ENCODE measurements at regions not wholly inside any gene's neighbourhood (a gene's known extent, or its start where the extent isn't known, plus 50 kb on each side); places are given as distances from the start of the nearest gene placed in this dataset.

- Mint-ChIP-seq H3K27me3 (no peaks in the 10 kb centered on the region), H3K27ac (no peak overlapping the region), H3K4me3 (no peak overlapping the region), H3K4me1 (no peaks in the 10 kb centered on the region), H3K36me3 (ENCODE audit: low read depth) (no peaks in the 10 kb centered on the region), H3K9me3 (peaks cover 4% of the 10 kb centered on the region)
- no peak for DNase-seq
- intact Hi-C loops (cut with micrococcal nuclease) = no loop called here
These were observed 52.0 kb upstream of the BMP2 start for GRCh38 chr20:6715401-6715941.

- peaks cover under 1% of the 10 kb centered on the region for H3K9me3 Mint-ChIP-seq
- intact Hi-C loops (cut with micrococcal nuclease) = no loop called here
- H3K27ac Mint-ChIP-seq = no peak overlapping the region
- H3K4me3 Mint-ChIP-seq = no peak overlapping the region
- H3K27me3 Mint-ChIP-seq = no peaks in the 10 kb centered on the region
- H3K4me1 Mint-ChIP-seq = no peaks in the 10 kb centered on the region
- DNase-seq = no peak
- H3K36me3 Mint-ChIP-seq (ENCODE audit: low read depth) = no peaks in the 10 kb centered on the region
These were observed 53.2 kb upstream of the BMP2 start for GRCh38 chr20:6714279-6714711.

- intact Hi-C loops (cut with micrococcal nuclease) = no loop called here
- DNase-seq = no peak
- no peak overlapping the region for H3K4me3 Mint-ChIP-seq
- H3K4me1 Mint-ChIP-seq = no peaks in the 10 kb centered on the region
- H3K9me3 Mint-ChIP-seq = no peaks in the 10 kb centered on the region
- no peaks in the 10 kb centered on the region for H3K36me3 Mint-ChIP-seq (ENCODE audit: low read depth)
- H3K27me3 Mint-ChIP-seq = no peaks in the 10 kb centered on the region
- no peak overlapping the region for H3K27ac Mint-ChIP-seq
These were observed 55.4 kb upstream of the BMP2 start for GRCh38 chr20:6711951-6712649.

GRCh38 chr20:6709910-6710595 is 57.4 kb upstream of the BMP2 start:
- intact Hi-C loops (cut with micrococcal nuclease) = no loop called here
- no peak for DNase-seq
- no peaks in the 10 kb centered on the region for H3K4me1 Mint-ChIP-seq
- no peak overlapping the region for H3K4me3 Mint-ChIP-seq
- H3K27ac Mint-ChIP-seq = no peak overlapping the region
- no peaks in the 10 kb centered on the region for H3K9me3 Mint-ChIP-seq
- H3K36me3 Mint-ChIP-seq (ENCODE audit: low read depth) = no peaks in the 10 kb centered on the region
- no peaks in the 10 kb centered on the region for H3K27me3 Mint-ChIP-seq

GRCh38 chr20:6708010-6708409 is 59.5 kb upstream of the BMP2 start:
- Mint-ChIP-seq H3K36me3 (ENCODE audit: low read depth) (no peaks in the 10 kb centered on the region), H3K4me1 (no peaks in the 10 kb centered on the region), H3K27me3 (no peaks in the 10 kb centered on the region), H3K4me3 (no peak overlapping the region), H3K9me3 (no peaks in the 10 kb centered on the region), H3K27ac (no peak overlapping the region)
- intact Hi-C loops (cut with micrococcal nuclease) = no loop called here
- no peak for DNase-seq

- no peak for DNase-seq
- Mint-ChIP-seq H3K4me1 (no peaks in the 10 kb centered on the region), H3K9me3 (no peaks in the 10 kb centered on the region), H3K36me3 (ENCODE audit: low read depth) (no peaks in the 10 kb centered on the region), H3K4me3 (no peak overlapping the region), H3K27me3 (no peaks in the 10 kb centered on the region), H3K27ac (no peak overlapping the region)
- intact Hi-C loops (cut with micrococcal nuclease) = no loop called here
These were observed 60.1 kb upstream of the BMP2 start for GRCh38 chr20:6707321-6707831.

GRCh38 chr20:6705926-6706548 is 61.4 kb upstream of the BMP2 start:
- Mint-ChIP-seq H3K4me1 (no peaks in the 10 kb centered on the region), H3K36me3 (ENCODE audit: low read depth) (no peaks in the 10 kb centered on the region), H3K27me3 (no peaks in the 10 kb centered on the region), H3K9me3 (no peaks in the 10 kb centered on the region), H3K4me3 (no peak overlapping the region), H3K27ac (no peak overlapping the region)
- DNase-seq = no peak
- intact Hi-C loops (cut with micrococcal nuclease) = no loop called here

GRCh38 chr20:6705106-6705766 is 62.2 kb upstream of the BMP2 start:
- H3K27ac Mint-ChIP-seq = no peak overlapping the region
- no peaks in the 10 kb centered on the region for H3K4me1 Mint-ChIP-seq
- H3K9me3 Mint-ChIP-seq = no peaks in the 10 kb centered on the region
- no peaks in the 10 kb centered on the region for H3K27me3 Mint-ChIP-seq
- no peak overlapping the region for H3K4me3 Mint-ChIP-seq
- H3K36me3 Mint-ChIP-seq (ENCODE audit: low read depth) = no peaks in the 10 kb centered on the region
- intact Hi-C loops (cut with micrococcal nuclease) = no loop called here
- no peak for DNase-seq

GRCh38 chr20:6704132-6704861 is 63.2 kb upstream of the BMP2 start:
- H3K4me1 Mint-ChIP-seq = no peaks in the 10 kb centered on the region
- H3K27me3 Mint-ChIP-seq = no peaks in the 10 kb centered on the region
- H3K9me3 Mint-ChIP-seq = no peaks in the 10 kb centered on the region
- no peak overlapping the region for H3K4me3 Mint-ChIP-seq
- no peak for DNase-seq
- H3K27ac Mint-ChIP-seq = no peak overlapping the region
- no peaks in the 10 kb centered on the region for H3K36me3 Mint-ChIP-seq (ENCODE audit: low read depth)
- intact Hi-C loops (cut with micrococcal nuclease) = no loop called here

GRCh38 chr20:6703656-6704055 is 63.8 kb upstream of the BMP2 start:
- H3K27me3 Mint-ChIP-seq = no peaks in the 10 kb centered on the region
- no peak overlapping the region for H3K4me3 Mint-ChIP-seq
- no peak for DNase-seq
- no peaks in the 10 kb centered on the region for H3K9me3 Mint-ChIP-seq
- H3K27ac Mint-ChIP-seq = no peak overlapping the region
- no peaks in the 10 kb centered on the region for H3K4me1 Mint-ChIP-seq
- intact Hi-C loops (cut with micrococcal nuclease) = no loop called here
- no peaks in the 10 kb centered on the region for H3K36me3 Mint-ChIP-seq (ENCODE audit: low read depth)

- H3K36me3 Mint-ChIP-seq (ENCODE audit: low read depth) = no peaks in the 10 kb centered on the region
These were observed 64.4 kb upstream of the BMP2 start for GRCh38 chr20:6703047-6703446.

GRCh38 chr20:6702144-6702543 is 65.3 kb upstream of the BMP2 start:
- Mint-ChIP-seq H3K36me3 (ENCODE audit: low read depth) (no peaks in the 10 kb centered on the region), H3K4me1 (no peaks in the 10 kb centered on the region), H3K27me3 (no peaks in the 10 kb centered on the region), H3K4me3 (no peak overlapping the region), H3K27ac (no peak overlapping the region), H3K9me3 (no peaks in the 10 kb centered on the region)
- DNase-seq = no peak
- intact Hi-C loops (cut with micrococcal nuclease) = no loop called here

More at GRCh38 chr20:6703047-6703446, 64.4 kb upstream of the BMP2 start:
- Mint-ChIP-seq H3K27me3 (no peaks in the 10 kb centered on the region), H3K4me1 (no peaks in the 10 kb centered on the region), H3K9me3 (no peaks in the 10 kb centered on the region), H3K4me3 (no peak overlapping the region), H3K27ac (no peak overlapping the region)
- no peak for DNase-seq
- intact Hi-C loops (cut with micrococcal nuclease) = no loop called here

- no peak overlapping the region for H3K27ac Mint-ChIP-seq
- H3K9me3 Mint-ChIP-seq = no peaks in the 10 kb centered on the region
- no peaks in the 10 kb centered on the region for H3K4me1 Mint-ChIP-seq
- no peak for DNase-seq
- intact Hi-C loops (cut with micrococcal nuclease) = no loop called here
- H3K27me3 Mint-ChIP-seq = no peaks in the 10 kb centered on the region
- H3K36me3 Mint-ChIP-seq (ENCODE audit: low read depth) = no peaks in the 10 kb centered on the region
- H3K4me3 Mint-ChIP-seq = no peak overlapping the region
These were observed 66.7 kb upstream of the BMP2 start for GRCh38 chr20:6700563-6701329.
